HepG2 (cell line): ENCODE measurements at regions not wholly inside any gene's neighbourhood (a gene's known extent, or its start where the extent isn't known, plus 50 kb on each side); places are given as distances from the start of the nearest gene placed in this dataset.

Source experiments
- ATAC-seq: fragments of 200-7000 bp; cut with Tn5 transposase; 3 replicates; pipeline ENCODE4 v1.9.1; 2020; ENCODE audit warnings: mild to moderate bottlenecking, moderate library complexity
- BruUV-seq: library from RNA; stranded (reverse); fragments of 400-500 nt; replicated peaks from 2 replicates; lab custom pipeline; 2021; lab: Mats Ljungman, UMichigan
- CTCF ChIA-PET: fragments of 300-600 bp; formaldehyde crosslinking; extraction: SDS; loops from one replicate; lab custom pipeline; 2021; ENCODE audit warnings: low total read pairs, inconsistent platforms, low intra/inter-chr PET ratio; lab: Yijun Ruan, JAX
- POLR2A ChIA-PET: fragments of 350-600 bp; sonication (Branson Sonifier 250); formaldehyde crosslinking; loops from one replicate; lab custom pipeline; 2020; ENCODE audit warnings: antibody characterized with exemption, inconsistent platforms; lab: Yijun Ruan, JAX
- DNase-seq: peaks from one replicate; pipeline ENCODE4 v3.0.0-alpha.2; 2015; ENCODE audit warnings: low spot score
- FAIRE-seq: peaks from 3 replicates; lab custom pipeline; 2011; peaks lifted over from hg19 to GRCh38; lab: Jason Lieb, UNC
- H2AFZ ChIP-seq: one replicate; pipeline ENCODE4 v1.6.1; 2011; ENCODE audit warnings: low read length, inconsistent platforms
- H3K27ac ChIP-seq: fragments of 300-600 bp; 3 replicates; pipeline ENCODE4 v1.8.0; 2011; ENCODE audit warnings: mixed run types, mild to moderate bottlenecking, mixed read lengths, low read length, inconsistent platforms; ENCODE audit not compliant: insufficient read depth; ENCODE audit errors: extremely low read length
- H3K27me3 ChIP-seq, 2 experiments: fragments of 200-600 bp in 1 of 2; 2 replicates in 1 of 2; 3 replicates in 1 of 2; pipeline versions ENCODE4 v1.6.0 to v1.8.0; 2011; ENCODE audit warnings: low read length in 2 of 2, mild to moderate bottlenecking in 2 of 2, moderate library complexity in 2 of 2, inconsistent platforms in 1 of 2; ENCODE audit not compliant: insufficient read depth in 2 of 2, control insufficient read depth in 1 of 2
- H3K36me3 ChIP-seq, 2 experiments: fragments of 200-600 bp in 1 of 2; replicated peaks in 1 of 2; 2 replicates in 1 of 2; 3 replicates in 1 of 2; pipeline versions ENCODE4 v1.5.1 to v1.8.0; 2011; ENCODE audit warnings: low read length in 2 of 2, inconsistent platforms in 1 of 2; ENCODE audit not compliant: insufficient read depth in 2 of 2, control insufficient read depth in 1 of 2
- H3K4me1 ChIP-seq: 2 replicates; pipeline ENCODE4 v1.5.1; 2012; ENCODE audit warnings: low read length, inconsistent platforms; ENCODE audit not compliant: insufficient read depth
- H3K4me2 ChIP-seq: 2 replicates; pipeline ENCODE4 v1.6.0; 2011; ENCODE audit warnings: low read depth, low read length, inconsistent platforms
- H3K4me3 ChIP-seq, 3 experiments: fragments of 200-600 bp in 1 of 3; sonication (generic), shearing (Covaris generic) in 1 of 3; replicated peaks in 1 of 3; 2 replicates each; pipeline ENCODE4 v1.5.1; 2011 to 2016; ENCODE audit warnings: low read length in 3 of 3, inconsistent platforms in 2 of 3, low read depth in 2 of 3, mild to moderate bottlenecking in 2 of 3, control low read depth in 1 of 3, mixed read lengths in 1 of 3; ENCODE audit not compliant: insufficient read depth in 1 of 3
- H3K79me2 ChIP-seq: one replicate; pipeline ENCODE4 v1.6.1; 2011; ENCODE audit warnings: low read length, inconsistent platforms; ENCODE audit not compliant: insufficient read depth
- H3K9ac ChIP-seq: 2 replicates; pipeline ENCODE4 v1.6.0; 2011; ENCODE audit warnings: mild to moderate bottlenecking, low read depth, low read length, inconsistent platforms; ENCODE audit not compliant: insufficient read depth
- H3K9me3 ChIP-seq: 2 replicates; pipeline ENCODE4 v1.5.1; 2012; ENCODE audit warnings: mild to moderate bottlenecking, low read length
- H4K20me1 ChIP-seq: 2 replicates; pipeline ENCODE4 v1.6.0; 2011; ENCODE audit warnings: inconsistent platforms, mild to moderate bottlenecking, low read length, moderate library complexity; ENCODE audit not compliant: insufficient read depth
- KDM6A ChIP-seq: IDR thresholded peaks from 2 replicates; pipeline ENCODE4 v1.6.1; 2016; ENCODE audit warnings: low read depth
- MAFF ChIP-seq: IDR thresholded peaks from 2 replicates; pipeline ENCODE4 v1.6.1; 2011; ENCODE audit warnings: low read depth, low read length, improper control_type of control experiment
- MAFK ChIP-seq, 2 experiments: IDR thresholded peaks in 1 of 2; conservative IDR thresholded peaks in 1 of 2; 2 replicates each; pipeline ENCODE4 v1.6.1; 2011; ENCODE audit warnings: improper control_type of control experiment in 2 of 2, low read length in 2 of 2
- MXD1 ChIP-seq: sonication (generic); formaldehyde crosslinking; IDR thresholded peaks from 2 replicates; pipeline ENCODE4 v1.4.0; 2020; ENCODE audit warnings: mild to moderate bottlenecking, missing genetic modification reagents
- ZBTB7A ChIP-seq: sonication (generic); formaldehyde crosslinking; IDR thresholded peaks from 2 replicates; pipeline ENCODE4 v1.8.0; 2022; ENCODE audit warnings: mild to moderate bottlenecking, missing genetic modification reagents
- ZNF143 ChIP-seq: sonication (generic); formaldehyde crosslinking; IDR thresholded peaks from 2 replicates; pipeline ENCODE4 v1.4.0; 2020; ENCODE audit warnings: missing genetic modification reagents
- ZNF782 ChIP-seq: sonication (generic); formaldehyde crosslinking; IDR thresholded peaks from 2 replicates; pipeline ENCODE4 v1.4.0; 2020; ENCODE audit warnings: missing genetic modification reagents, mild to moderate bottlenecking, borderline replicate concordance
- WGBS: methylation state at CpG from one replicate; pipeline ENCODE4 v1.1.6; 2017; ENCODE audit warnings: low lambda C conversion rate; 5-methylcytosine and 5-hydroxymethylcytosine counted together
- in situ Hi-C: cut with HindIII; loops from 2 replicates; pipeline ENCODE4 v1.10.0; 2017; ENCODE audit warnings: low pct_unique_long_range_greater_than_20kb; ENCODE audit not compliant: extremely low pct_ligation_motif_present
- intact Hi-C: fragments of 100-400 bp; cut with micrococcal nuclease; formaldehyde crosslinking; loops from one replicate; pipeline ENCODE4 v1.10.0; 2022; ENCODE audit not compliant: unreplicated experiment

GRCh38 chr5:63439537-63439936, 522.7 kb downstream of the HTR1A start:
- no peak overlapping the region for H3K27ac ChIP-seq
- no peaks in the 10 kb centered on the region for H3K36me3 ChIP-seq
- no peak overlapping the region for H3K9ac ChIP-seq
- no peak overlapping the region for H2AFZ ChIP-seq
- 5% methylated on average over 3 of the region's 3 CpGs for WGBS
- no peaks in the 10 kb centered on the region for H3K79me2 ChIP-seq
- no peaks in the 10 kb centered on the region for H3K4me1 ChIP-seq
- no peak for FAIRE-seq
- no peaks in the 10 kb centered on the region for H4K20me1 ChIP-seq
- no peaks in the 10 kb centered on the region for H3K27me3 ChIP-seq
- no peak for DNase-seq
- peaks cover 12% of the 10 kb centered on the region for H3K9me3 ChIP-seq
- CTCF ChIA-PET: no interaction called here
- intact Hi-C loops (no loop called here), in situ Hi-C loops (no loop called here)
- no peak for TF ChIP-seq KDM6A (CRISPR knock-in tag)
- TF ChIP-seq MXD1 (CRISPR knock-in tag): no peak
- no peak for ATAC-seq
- POLR2A ChIA-PET: no interaction called here
- no peak overlapping the region for H3K4me3 ChIP-seq
- H3K4me2 ChIP-seq: no peak overlapping the region
- BruUV-seq: no TSS peak

GRCh38 chr5:63409737-63410136, 552.5 kb downstream of the HTR1A start:
- ChIA-PET CTCF (no interaction called here), POLR2A (no interaction called here)
- intact Hi-C loops: loop anchor here (10.0 kb wide), 1 partner anchor 1205 kb away; no protein-coding TSS in a partner anchor
- no peaks in the 10 kb centered on the region for H3K4me1 ChIP-seq
- H3K36me3 ChIP-seq: no peaks in the 10 kb centered on the region
- DNase-seq: no peak
- no peak overlapping the region for H3K27ac ChIP-seq
- BruUV-seq: no TSS peak
- ATAC-seq: no peak
- H4K20me1 ChIP-seq: no peaks in the 10 kb centered on the region
- no peak overlapping the region for H3K9ac ChIP-seq
- no peak for FAIRE-seq
- in situ Hi-C loops: loop anchor here (10.0 kb wide), 1 partner anchor 555 kb away; the partner anchor contains the start of gene HTR1A
- no peaks in the 10 kb centered on the region for H3K79me2 ChIP-seq
- 0% methylated on average over 4 of the region's 4 CpGs for WGBS
- H3K9me3 ChIP-seq: no peaks in the 10 kb centered on the region
- H3K4me3 ChIP-seq: no peak overlapping the region
- no peak overlapping the region for H3K4me2 ChIP-seq
- H2AFZ ChIP-seq: no peak overlapping the region
- no peaks in the 10 kb centered on the region for H3K27me3 ChIP-seq
- peak; percentile 54 to 74 for TF ChIP-seq MAFK (conservative IDR thresholded peaks at IDR 0.05 in 1 of 2, IDR thresholded peaks at IDR 0.05 in 1 of 2; ENCODE audit: low read length in 2 of 2)
- TF ChIP-seq ZNF782 (CRISPR knock-in tag): no peak
- no peak for TF ChIP-seq ZBTB7A (CRISPR knock-in tag)
- no peak for TF ChIP-seq ZNF143 (CRISPR knock-in tag)
- TF ChIP-seq MAFF: peak; percentile 64
